ENCODE measurements at regions not wholly inside any gene's neighbourhood (a gene's known extent, or its start where the extent isn't known, plus 50 kb on each side); places are given as distances from the start of the nearest gene placed in this dataset.
"Not testable (repeated sequence)": the region's sequence is repeated elsewhere in the genome, so short reads cannot be mapped to it uniquely, and the experiment has no call there.

GRCh38 chr16:31702796-31703195 lies 170.8 kb upstream of the ZNF267 start:
- no peak for DNase-seq

- no peak for DNase-seq
These were observed 170.0 kb upstream of the ZNF267 start for GRCh38 chr16:31703526-31704128.

- DNase-seq: no peak
These were observed 169.5 kb upstream of the ZNF267 start for GRCh38 chr16:31704138-31704537.

GRCh38 chr16:31705371-31705770 lies 168.2 kb upstream of the ZNF267 start:
- no peak for DNase-seq

GRCh38 chr16:31706318-31706717 lies 167.3 kb upstream of the ZNF267 start:
- DNase-seq: no peak

GRCh38 chr16:31706925-31707324 lies 166.7 kb upstream of the ZNF267 start:
- DNase-seq: no peak

- no peak for DNase-seq
These were observed 165.8 kb upstream of the ZNF267 start for GRCh38 chr16:31707743-31708335.

- DNase-seq: no peak
These were observed 165.3 kb upstream of the ZNF267 start for GRCh38 chr16:31708348-31708747.

GRCh38 chr16:31709181-31709580 lies 164.4 kb upstream of the ZNF267 start:
- no peak for DNase-seq

- no peak for DNase-seq
These were observed 163.5 kb upstream of the ZNF267 start for GRCh38 chr16:31710134-31710533.

- DNase-seq: no peak
These were observed 162.7 kb upstream of the ZNF267 start for GRCh38 chr16:31710880-31711279.

GRCh38 chr16:31711344-31711845 lies 162.2 kb upstream of the ZNF267 start:
- no peak for DNase-seq

- no peak for DNase-seq
These were observed 161.5 kb upstream of the ZNF267 start for GRCh38 chr16:31712064-31712540.

GRCh38 chr16:31713071-31713944 lies 160.3 kb upstream of the ZNF267 start:
- DNase-seq: peak; percentile 85

GRCh38 chr16:31713945-31714902 lies 159.4 kb upstream of the ZNF267 start:
- DNase-seq: no peak

- DNase-seq: no peak
These were observed 158.6 kb upstream of the ZNF267 start for GRCh38 chr16:31714903-31715504.

GRCh38 chr16:31715915-31716314 lies 157.7 kb upstream of the ZNF267 start:
- DNase-seq: no peak

GRCh38 chr16:31718998-31719397 lies 154.6 kb upstream of the ZNF267 start:
- DNase-seq: no peak

GRCh38 chr16:31727553-31727952 lies 146.1 kb upstream of the ZNF267 start:
- DNase-seq: no peak

GRCh38 chr16:31734265-31734664 lies 139.3 kb upstream of the ZNF267 start:
- no peak for DNase-seq

GRCh38 chr16:31745098-31745497 lies 128.5 kb upstream of the ZNF267 start:
- DNase-seq: not testable (repeated sequence)

- no peak for DNase-seq
These were observed 127.7 kb upstream of the ZNF267 start for GRCh38 chr16:31745900-31746299.
